Glomerular visceral epithelial cell (primary cell): ENCODE measurements at regions not wholly inside any gene's neighbourhood (a gene's known extent, or its start where the extent isn't known, plus 50 kb on each side); places are given as distances from the start of the nearest gene placed in this dataset.

ENCODE experiments used
- DNase-seq: peaks from one replicate; pipeline ENCODE4 v3.0.0-alpha.2; 2016; ENCODE audit errors: extremely low spot score

- DNase-seq, result no peak
Measured at GRCh38 chr15:91803260-91803659, 50.2 kb upstream of the SLCO3A1 start.
